Endodermal cell (in vitro differentiated cells): ENCODE measurements at regions not wholly inside any gene's neighbourhood (a gene's known extent, or its start where the extent isn't known, plus 50 kb on each side); places are given as distances from the start of the nearest gene placed in this dataset.

Experiments used
- DNase-seq: peaks from one replicate; pipeline ENCODE4 v3.0.0-alpha.2; 2017
- H3K27ac ChIP-seq: 2 replicates; pipeline ENCODE4 v1.5.1; 2013; ENCODE audit warnings: mild to moderate bottlenecking, low read depth, low read length, moderate library complexity
- H3K27me3 ChIP-seq: 2 replicates; pipeline ENCODE4 v1.6.1; 2013; ENCODE audit warnings: mild to moderate bottlenecking, low read length, moderate library complexity; ENCODE audit not compliant: insufficient read depth, control insufficient read depth, poor library complexity, severe bottlenecking
- H3K36me3 ChIP-seq: 2 replicates; pipeline ENCODE4 v1.7.0; 2013; ENCODE audit warnings: mild to moderate bottlenecking, low read length, moderate library complexity; ENCODE audit not compliant: control insufficient read depth, insufficient read depth
- H3K4me1 ChIP-seq: one replicate; pipeline ENCODE4 v1.7.0; 2013; ENCODE audit warnings: low read length; ENCODE audit not compliant: control insufficient read depth, insufficient read depth
- H3K4me3 ChIP-seq: 2 replicates; pipeline ENCODE4 v1.5.1; 2013; ENCODE audit warnings: mild to moderate bottlenecking, low read length, moderate library complexity
- H3K9ac ChIP-seq: 2 replicates; pipeline ENCODE4 v1.6.1; 2013; ENCODE audit warnings: mild to moderate bottlenecking, low read length, moderate library complexity; ENCODE audit not compliant: poor library complexity, severe bottlenecking; ENCODE audit errors: extremely low read depth
- H3K9me3 ChIP-seq: 2 replicates; pipeline ENCODE4 v1.6.1; 2013; ENCODE audit warnings: mild to moderate bottlenecking, low read length, moderate library complexity; ENCODE audit not compliant: control insufficient read depth
- H3K27ac Mint-ChIP-seq: 2 replicates; pipeline ENCODE4 v1.8.0; 2020; ENCODE audit warnings: mixed read lengths
- H3K27me3 Mint-ChIP-seq: 2 replicates; pipeline ENCODE4 v1.8.0; 2021; ENCODE audit warnings: mild to moderate bottlenecking, mixed read lengths; ENCODE audit not compliant: insufficient read depth
- H3K36me3 Mint-ChIP-seq: 2 replicates; pipeline ENCODE4 v1.8.0; 2020; ENCODE audit warnings: low read depth, mixed read lengths
- H3K4me1 Mint-ChIP-seq: 2 replicates; pipeline ENCODE4 v1.8.0; 2020; ENCODE audit warnings: mixed read lengths
- H3K4me3 Mint-ChIP-seq: 2 replicates; pipeline ENCODE4 v1.8.0; 2020; ENCODE audit warnings: mild to moderate bottlenecking, moderate library complexity, mixed read lengths
- H3K9me3 Mint-ChIP-seq: 2 replicates; pipeline ENCODE4 v1.8.0; 2020; ENCODE audit warnings: mild to moderate bottlenecking, mixed read lengths
- WGBS, 2 experiments: methylation state at CpG; one replicate each; pipeline versions ENCODE4 v1.1.5 to v1.1.7; 2013; ENCODE audit warnings: missing lambda C conversion rate in 2 of 2, mixed read lengths in 1 of 2; ENCODE audit not compliant: insufficient coverage in 1 of 2, insufficient read length in 1 of 2; 5-methylcytosine and 5-hydroxymethylcytosine counted together
- TF ChIP-seq, protein P1 (sequence below): fragments of 200-600 bp; sonication (generic); conservative IDR thresholded peaks from 2 replicates; pipeline ENCODE4 v1.5.0; 2021; ENCODE audit warnings: antibody characterized with exemption, mild to moderate bottlenecking

DNA sequence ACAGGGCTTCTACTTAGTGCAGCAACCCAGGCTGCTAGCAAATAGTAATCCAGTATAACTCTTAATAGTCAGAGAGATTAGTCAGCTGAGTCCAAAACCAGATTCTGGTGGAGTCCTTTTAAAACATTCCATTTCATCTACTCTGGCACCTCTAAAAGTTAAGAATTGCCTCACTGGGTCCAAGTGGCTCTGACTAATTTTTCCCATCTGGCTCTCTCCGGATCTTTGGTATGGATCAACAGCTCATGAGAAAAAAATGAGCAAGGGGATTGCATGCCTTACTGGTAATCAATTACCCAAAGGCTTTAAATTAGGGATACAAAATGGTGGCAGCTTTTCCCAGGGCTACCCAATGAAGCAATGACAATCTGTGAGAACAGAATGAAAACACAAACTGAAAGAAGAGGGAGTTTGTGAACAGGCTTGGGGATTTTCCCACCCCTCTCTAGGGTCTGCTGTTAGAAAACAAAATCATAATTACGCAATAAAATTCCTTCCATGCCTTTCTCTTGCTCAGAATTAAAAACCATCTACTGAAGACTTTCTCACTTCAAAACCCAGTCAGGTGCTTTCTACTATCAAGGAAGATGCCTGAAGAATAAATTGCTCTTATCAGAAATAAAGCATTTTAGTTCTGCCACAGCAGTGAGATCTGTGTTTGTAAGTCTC is 84.6 kb upstream of the PMFBP1 start:
- Histone ChIP-seq H3K9me3 (peaks cover 11% of the 10 kb centered on the region), H3K27ac (no peak overlapping the region), H3K27me3 (no peaks in the 10 kb centered on the region), H3K9ac (no peak overlapping the region), H3K4me1 (no peaks in the 10 kb centered on the region), H3K4me3 (no peak overlapping the region), H3K36me3 (no peaks in the 10 kb centered on the region)
- no peak for DNase-seq
- WGBS, 2 experiments: 90 to 100% methylated on average over 1 to 2 of the region's 2 CpGs
- Mint-ChIP-seq H3K36me3 (no peaks in the 10 kb centered on the region), H3K4me3 (no peak overlapping the region), H3K27me3 (no peaks in the 10 kb centered on the region), H3K9me3 (no peaks in the 10 kb centered on the region), H3K27ac (no peak overlapping the region), H3K4me1 (peaks cover 9% of the 10 kb centered on the region)
- TF ChIP-seq, protein P1, sequence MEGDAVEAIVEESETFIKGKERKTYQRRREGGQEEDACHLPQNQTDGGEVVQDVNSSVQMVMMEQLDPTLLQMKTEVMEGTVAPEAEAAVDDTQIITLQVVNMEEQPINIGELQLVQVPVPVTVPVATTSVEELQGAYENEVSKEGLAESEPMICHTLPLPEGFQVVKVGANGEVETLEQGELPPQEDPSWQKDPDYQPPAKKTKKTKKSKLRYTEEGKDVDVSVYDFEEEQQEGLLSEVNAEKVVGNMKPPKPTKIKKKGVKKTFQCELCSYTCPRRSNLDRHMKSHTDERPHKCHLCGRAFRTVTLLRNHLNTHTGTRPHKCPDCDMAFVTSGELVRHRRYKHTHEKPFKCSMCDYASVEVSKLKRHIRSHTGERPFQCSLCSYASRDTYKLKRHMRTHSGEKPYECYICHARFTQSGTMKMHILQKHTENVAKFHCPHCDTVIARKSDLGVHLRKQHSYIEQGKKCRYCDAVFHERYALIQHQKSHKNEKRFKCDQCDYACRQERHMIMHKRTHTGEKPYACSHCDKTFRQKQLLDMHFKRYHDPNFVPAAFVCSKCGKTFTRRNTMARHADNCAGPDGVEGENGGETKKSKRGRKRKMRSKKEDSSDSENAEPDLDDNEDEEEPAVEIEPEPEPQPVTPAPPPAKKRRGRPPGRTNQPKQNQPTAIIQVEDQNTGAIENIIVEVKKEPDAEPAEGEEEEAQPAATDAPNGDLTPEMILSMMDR: no peak

DNA sequence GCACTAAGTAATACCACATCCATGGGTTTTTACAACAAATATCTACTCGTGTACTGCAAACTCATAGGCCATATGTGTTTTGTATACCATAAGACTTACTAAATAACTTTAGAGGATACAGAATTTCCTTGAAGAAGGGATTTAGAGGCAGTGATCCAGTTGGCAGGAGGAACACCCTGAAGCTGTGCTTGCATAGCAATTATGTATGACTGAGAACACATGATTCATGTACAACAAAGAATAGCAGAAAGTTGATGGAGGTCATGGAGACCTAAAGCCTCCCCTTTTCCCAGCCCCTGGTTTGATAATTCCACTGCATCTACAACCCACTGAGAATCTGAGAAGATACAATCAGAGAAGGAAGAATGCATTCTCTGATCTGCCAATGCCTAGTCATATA is 83.8 kb upstream of the PMFBP1 start:
- Histone ChIP-seq H3K9ac (no peak overlapping the region), H3K4me3 (no peak overlapping the region), H3K4me1 (no peaks in the 10 kb centered on the region), H3K9me3 (peaks cover 11% of the 10 kb centered on the region), H3K36me3 (no peaks in the 10 kb centered on the region), H3K27ac (no peak overlapping the region), H3K27me3 (no peaks in the 10 kb centered on the region)
- 83% methylated on average over 1 of the region's 1 CpG; no CpG with 5 or more reads in 1 of the 2 experiments for WGBS, 2 experiments
- Mint-ChIP-seq H3K27me3 (no peaks in the 10 kb centered on the region), H3K27ac (no peak overlapping the region), H3K4me3 (no peak overlapping the region), H3K36me3 (no peaks in the 10 kb centered on the region), H3K4me1 (peaks cover 9% of the 10 kb centered on the region), H3K9me3 (no peaks in the 10 kb centered on the region)
- TF ChIP-seq, protein P1: no peak
- no peak for DNase-seq

DNA sequence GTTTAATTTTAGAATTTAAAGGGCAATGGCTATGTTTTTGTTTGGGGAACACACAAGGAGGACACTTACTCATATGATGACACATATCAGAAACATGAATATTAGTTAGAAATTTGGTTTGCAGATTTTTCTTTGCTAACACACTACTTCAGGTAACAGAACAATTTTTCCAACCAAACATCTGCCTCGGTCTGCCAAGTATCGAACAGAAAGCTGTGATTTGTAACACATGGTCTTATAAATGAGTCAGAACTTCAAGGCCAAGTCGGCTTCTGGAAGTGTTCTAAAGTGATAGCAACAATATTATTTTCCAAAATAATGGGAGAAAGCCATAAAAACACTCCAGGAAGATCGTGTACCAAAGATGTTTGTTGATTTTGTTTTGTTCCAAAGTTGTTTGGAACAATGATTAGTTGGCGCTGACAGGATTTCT is 75.9 kb upstream of the PMFBP1 start:
- no peaks in the 10 kb centered on the region for H3K36me3 ChIP-seq
- Mint-ChIP-seq H3K9me3 (no peaks in the 10 kb centered on the region), H3K27me3 (no peaks in the 10 kb centered on the region), H3K27ac (no peak overlapping the region), H3K36me3 (no peaks in the 10 kb centered on the region), H3K4me1 (peaks cover 12% of the 10 kb centered on the region), H3K4me3 (no peak overlapping the region)
- TF ChIP-seq, protein P1: no peak
- no peak overlapping the region for H3K27ac ChIP-seq
- H3K27me3 ChIP-seq: no peaks in the 10 kb centered on the region
- peaks cover 5% of the 10 kb centered on the region for H3K9me3 ChIP-seq
- no peak for DNase-seq
- 92 to 100% methylated on average over 1 to 5 of the region's 5 CpGs for WGBS, 2 experiments
- H3K4me1 ChIP-seq: no peaks in the 10 kb centered on the region
- no peak overlapping the region for H3K4me3 ChIP-seq
- no peak overlapping the region for H3K9ac ChIP-seq
